ENCODE measurements at regions not wholly inside any gene's neighbourhood (a gene's known extent, or its start where the extent isn't known, plus 50 kb on each side); places are given as distances from the start of the nearest gene placed in this dataset.

- TF ChIP-seq CTCF (IDR thresholded peaks at IDR 0.05; ENCODE audit: insufficient read depth, low read length), result no peak
- TF ChIP-seq POLR2AphosphoS5 (IDR thresholded peaks at IDR 0.05; ENCODE audit: low read depth), result no peak
- TF ChIP-seq REST (IDR thresholded peaks at IDR 0.05; ENCODE audit: insufficient replicate concordance, low read depth), result no peak
- TF ChIP-seq GABPA (IDR thresholded peaks at IDR 0.05; ENCODE audit: low read depth), result no peak
- no peak for TF ChIP-seq SPI1 (IDR thresholded peaks at IDR 0.05; ENCODE audit: borderline replicate concordance, low read depth)
Measured at GRCh38 chr2:41947701-41948396, 100.0 kb upstream of the PKDCC start.

Measured in HL-60 (cell line).